IMR-90 (cell line): ENCODE measurements at regions not wholly inside any gene's neighbourhood (a gene's known extent, or its start where the extent isn't known, plus 50 kb on each side); places are given as distances from the start of the nearest gene placed in this dataset.
A peak's percentile ranks its signal among the peaks of the same experiment; 100 is the strongest.

Source experiments
- ATAC-seq: fragments of 200-7000 bp; cut with Tn5 transposase; 2 replicates; pipeline ENCODE4 v1.9.1; 2020; ENCODE audit warnings: low read depth, mild to moderate bottlenecking, moderate library complexity
- BruUV-seq: library from RNA; stranded (reverse); fragments of 400-500 nt; replicated peaks from 2 replicates; lab custom pipeline; 2021; lab: Mats Ljungman, UMichigan
- CTCF ChIA-PET: fragments of 300-600 bp; formaldehyde crosslinking; extraction: SDS; loops from one replicate; lab custom pipeline; 2021; ENCODE audit warnings: antibody characterized with exemption; lab: Yijun Ruan, JAX
- POLR2A ChIA-PET: fragments of 300-600 bp; sonication (Branson Sonifier 250); formaldehyde crosslinking; loops from one replicate; lab custom pipeline; 2022; ENCODE audit warnings: antibody characterized with exemption; ENCODE audit not compliant: unreplicated experiment; lab: Charles Lee
- DNase-seq: peaks from one replicate; pipeline ENCODE4 v3.0.0; 2013
- H2AFZ ChIP-seq: replicated peaks from 2 replicates; pipeline ENCODE3; 2013; ENCODE audit warnings: low read length, mild to moderate bottlenecking; ENCODE audit not compliant: poor library complexity
- H2AK5ac ChIP-seq: 2 replicates; pipeline ENCODE4 v1.6.1; 2013; ENCODE audit warnings: low read depth, low read length, inconsistent platforms
- H2AK9ac ChIP-seq: replicated peaks from 2 replicates; pipeline ENCODE3; 2013; ENCODE audit warnings: mild to moderate bottlenecking, low read depth, low read length, moderate library complexity; ENCODE audit not compliant: poor library complexity
- H2BK120ac ChIP-seq: 2 replicates; pipeline ENCODE4 v1.6.1; 2013; ENCODE audit warnings: low read depth, low read length, inconsistent platforms
- H2BK15ac ChIP-seq: 3 replicates; pipeline ENCODE4 v1.6.1; 2013; ENCODE audit warnings: low read depth, low read length, inconsistent platforms
- H2BK20ac ChIP-seq: 2 replicates; pipeline ENCODE4 v1.6.1; 2013; ENCODE audit warnings: low read depth, mild to moderate bottlenecking, inconsistent platforms, low read length, moderate library complexity
- H2BK5ac ChIP-seq: 2 replicates; pipeline ENCODE4 v1.6.1; 2013; ENCODE audit warnings: mild to moderate bottlenecking, low read depth, low read length, inconsistent platforms; ENCODE audit not compliant: poor library complexity, severe bottlenecking
- H3K14ac ChIP-seq: replicated peaks from 2 replicates; pipeline ENCODE4 v1.6.1; 2013; ENCODE audit warnings: low read depth, low read length, inconsistent platforms
- H3K18ac ChIP-seq: 2 replicates; pipeline ENCODE4 v1.6.1; 2013; ENCODE audit warnings: low read depth, low read length, control low read depth
- H3K23ac ChIP-seq: 2 replicates; pipeline ENCODE4 v1.6.1; 2013; ENCODE audit warnings: low read depth, low read length, inconsistent platforms
- H3K27ac ChIP-seq: 2 replicates; pipeline ENCODE4 v1.5.1; 2013; ENCODE audit warnings: mild to moderate bottlenecking, control low read depth, low read length; ENCODE audit not compliant: insufficient read depth
- H3K27me3 ChIP-seq: 2 replicates; pipeline ENCODE4 v1.6.1; 2013; ENCODE audit warnings: low read length; ENCODE audit not compliant: control insufficient read depth, insufficient read depth
- H3K36me3 ChIP-seq: 2 replicates; pipeline ENCODE4 v1.6.1; 2013; ENCODE audit warnings: low read length, mixed read lengths; ENCODE audit not compliant: control insufficient read depth, insufficient read depth
- H3K4ac ChIP-seq: 2 replicates; pipeline ENCODE4 v1.6.1; 2013; ENCODE audit warnings: low read depth, low read length, inconsistent platforms
- H3K4me1 ChIP-seq: 2 replicates; pipeline ENCODE4 v1.6.1; 2013; ENCODE audit warnings: low read length, mixed read lengths; ENCODE audit not compliant: control insufficient read depth, insufficient read depth
- H3K4me2 ChIP-seq: 2 replicates; pipeline ENCODE4 v1.6.1; 2013; ENCODE audit warnings: low read depth, mild to moderate bottlenecking, control low read depth, low read length, moderate library complexity
- H3K4me3 ChIP-seq: 2 replicates; pipeline ENCODE4 v1.5.1; 2013; ENCODE audit warnings: low read depth, mild to moderate bottlenecking, control low read depth, low read length, moderate library complexity; ENCODE audit not compliant: insufficient read depth
- H3K56ac ChIP-seq: 2 replicates; pipeline ENCODE4 v1.6.1; 2013; ENCODE audit warnings: low read length, inconsistent platforms; ENCODE audit not compliant: insufficient read depth; ENCODE audit errors: extremely low read depth
- H3K79me1 ChIP-seq, 2 experiments: 2 replicates each; pipeline ENCODE4 v1.6.1; 2013; ENCODE audit warnings: low read length in 2 of 2, inconsistent platforms in 1 of 2, low read depth in 1 of 2
- H3K9ac ChIP-seq: 2 replicates; pipeline ENCODE4 v1.6.1; 2013; ENCODE audit warnings: low read depth, low read length, control low read depth
- H3K9me1 ChIP-seq: 2 replicates; pipeline ENCODE4 v1.6.1; 2013; ENCODE audit warnings: low read length, inconsistent platforms; ENCODE audit not compliant: insufficient read depth
- H3K9me3 ChIP-seq: 2 replicates; pipeline ENCODE4 v1.6.1; 2013; ENCODE audit warnings: low read length; ENCODE audit not compliant: control insufficient read depth, insufficient read depth
- H4K20me1 ChIP-seq: 2 replicates; pipeline ENCODE4 v1.6.1; 2013; ENCODE audit warnings: low read length, inconsistent platforms; ENCODE audit not compliant: insufficient read depth
- H4K5ac ChIP-seq: 2 replicates; pipeline ENCODE4 v1.6.1; 2013; ENCODE audit warnings: mild to moderate bottlenecking, low read depth, low read length, control low read depth
- H4K8ac ChIP-seq, 2 experiments: 2 replicates each; pipeline ENCODE4 v1.6.1; 2013; ENCODE audit warnings: low read depth in 2 of 2, low read length in 2 of 2, control low read depth in 1 of 2, inconsistent platforms in 1 of 2
- H4K91ac ChIP-seq: 2 replicates; pipeline ENCODE4 v1.6.1; 2013; ENCODE audit warnings: low read depth, low read length, inconsistent platforms; ENCODE audit not compliant: insufficient read depth
- BHLHE40 ChIP-seq: fragments of 150-350 bp; IDR thresholded peaks from 2 replicates; pipeline ENCODE4 v1.6.1; 2016; ENCODE audit warnings: mild to moderate bottlenecking, low read depth, low read length
- CEBPB ChIP-seq: IDR thresholded peaks from 2 replicates; pipeline ENCODE4 v1.6.1; 2012; ENCODE audit warnings: low read depth, low read length, improper control_type of control experiment
- CHD1 ChIP-seq: IDR thresholded peaks from 2 replicates; pipeline ENCODE4 v1.6.1; 2012; ENCODE audit warnings: low read depth, low read length, improper control_type of control experiment
- CTCF ChIP-seq: conservative IDR thresholded peaks from 2 replicates; pipeline ENCODE4 v1.5.1; 2012; ENCODE audit warnings: mild to moderate bottlenecking, low read depth, low read length, improper control_type of control experiment
- FOS ChIP-seq: fragments of 150-350 bp; IDR thresholded peaks from 2 replicates; pipeline ENCODE4 v1.6.1; 2016; ENCODE audit warnings: low read depth, low read length
- MAFK ChIP-seq: IDR thresholded peaks from 2 replicates; pipeline ENCODE4 v1.6.1; 2012; ENCODE audit warnings: low read depth, low read length, improper control_type of control experiment
- MAZ ChIP-seq: IDR thresholded peaks from 2 replicates; pipeline ENCODE4 v1.6.1; 2012; ENCODE audit warnings: low read depth, mild to moderate bottlenecking, low read length, improper control_type of control experiment, moderate library complexity, borderline replicate concordance
- MXI1 ChIP-seq: IDR thresholded peaks from 2 replicates; pipeline ENCODE4 v1.6.1; 2012; ENCODE audit warnings: low read depth, mild to moderate bottlenecking, low read length, moderate library complexity, borderline replicate concordance
- NFE2L2 ChIP-seq: fragments of 150-350 bp; IDR thresholded peaks from 2 replicates; pipeline ENCODE4 v1.6.1; 2016; ENCODE audit warnings: low read depth, mild to moderate bottlenecking, low read length
- POLR2A ChIP-seq: IDR thresholded peaks from 2 replicates; pipeline ENCODE4 v1.6.1; 2012; ENCODE audit warnings: mild to moderate bottlenecking, low read depth, low read length
- RAD21 ChIP-seq: IDR thresholded peaks from 2 replicates; pipeline ENCODE4 v1.6.1; 2012; ENCODE audit warnings: low read length, improper control_type of control experiment
- RCOR1 ChIP-seq: IDR thresholded peaks from 2 replicates; pipeline ENCODE4 v1.6.1; 2012; ENCODE audit warnings: mild to moderate bottlenecking, low read length, improper control_type of control experiment; ENCODE audit not compliant: insufficient replicate concordance
- RFX5 ChIP-seq: IDR thresholded peaks from 2 replicates; pipeline ENCODE4 v1.8.0; 2012; ENCODE audit warnings: low read depth, mild to moderate bottlenecking, low read length, moderate library complexity
- SMC3 ChIP-seq: fragments of 150-350 bp; IDR thresholded peaks from 2 replicates; pipeline ENCODE4 v1.6.1; 2016; ENCODE audit warnings: low read depth, mild to moderate bottlenecking, antibody characterized with exemption, low read length, moderate library complexity
- USF2 ChIP-seq: fragments of 150-350 bp; IDR thresholded peaks from 2 replicates; pipeline ENCODE4 v1.6.1; 2017; ENCODE audit warnings: mild to moderate bottlenecking, antibody characterized with exemption, low read length, low read depth
- dilution Hi-C: fragments of 300-500 bp; cut with HindIII; formaldehyde crosslinking; loops from one replicate; pipeline ENCODE4 v1.14.3; 2018; ENCODE audit warnings: low sequenced_read_pairs; ENCODE audit not compliant: unreplicated experiment
- in situ Hi-C: fragments of 300-500 bp; cut with MboI; formaldehyde crosslinking; loops from 3 replicates; pipeline ENCODE4 v1.14.3; 2019; ENCODE audit warnings: low sequenced_read_pairs, inconsistent platforms, mixed read lengths
- intact Hi-C: fragments of 100-400 bp; cut with micrococcal nuclease; formaldehyde crosslinking; loops from 2 replicates; pipeline ENCODE4 v1.10.0; 2022
- TF ChIP-seq, protein P1 (sequence below): fragments of 150-350 bp; IDR thresholded peaks from 2 replicates; pipeline ENCODE4 v1.6.1; 2016; ENCODE audit warnings: low read depth, mild to moderate bottlenecking, low read length, moderate library complexity, borderline replicate concordance

DNA sequence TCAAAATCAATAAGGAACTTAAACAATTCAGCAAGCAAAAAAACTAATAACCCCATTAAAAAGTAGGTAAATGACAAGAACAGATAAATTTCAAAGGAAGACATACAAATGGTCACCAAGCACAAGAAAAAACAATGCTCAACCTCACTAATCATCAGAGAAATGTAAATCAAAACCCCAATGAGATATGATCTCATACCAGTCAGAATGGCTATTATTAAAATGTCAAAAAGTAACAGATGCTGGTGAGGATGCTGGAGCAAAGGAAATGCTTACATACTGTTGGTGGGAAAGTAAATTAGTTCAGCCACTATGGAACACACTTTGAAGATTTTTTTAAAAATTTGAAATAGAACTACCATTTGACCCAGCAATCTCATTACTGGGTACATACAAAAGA is 538.0 kb downstream of the TMX3 start:
- H2AFZ ChIP-seq, result no peak overlapping the region
- no peaks in the 10 kb centered on the region for H4K20me1 ChIP-seq
- CTCF ChIA-PET, result no interaction called here
- H3K14ac ChIP-seq, result no peak overlapping the region
- H3K56ac ChIP-seq, result no peak overlapping the region
- no peak overlapping the region; the same call in 2 of the 3 replicates for H2BK15ac ChIP-seq
- H3K23ac ChIP-seq, result no peak overlapping the region
- no peak overlapping the region for H4K5ac ChIP-seq
- no peak overlapping the region for H3K9ac ChIP-seq
- no peak overlapping the region for H3K4ac ChIP-seq
- intact Hi-C loops, result loop anchor here (10.0 kb wide), 2 partner anchors 242 to 962 kb away; no protein-coding TSS in a partner anchor
- H2AK5ac ChIP-seq, result no peak overlapping the region
- H2BK20ac ChIP-seq, result peak overlapping the region; percentile 39
- H3K27me3 ChIP-seq, result no peaks in the 10 kb centered on the region
- no peaks in the 10 kb centered on the region; the same call in 1 of the 2 replicates for H3K9me1 ChIP-seq
- peaks cover 6% of the 10 kb centered on the region; the same call in 1 of the 2 replicates for H3K4me1 ChIP-seq
- no peak overlapping the region for H3K27ac ChIP-seq
- peak overlapping the region; percentile 99; the same call in 1 of the 2 replicates for H2BK120ac ChIP-seq
- H3K18ac ChIP-seq, result peak overlapping the region; percentile 98; the same call in 1 of the 2 replicates
- no peaks in the 10 kb centered on the region for H3K36me3 ChIP-seq
- in situ Hi-C loops, result no loop called here
- peak overlapping the region; percentile 9 to 88; a peak in 2 of 4 replicates for H4K8ac ChIP-seq
- no peak overlapping the region for H4K91ac ChIP-seq
- no peak overlapping the region for H3K4me2 ChIP-seq
- H3K4me3 ChIP-seq, result no peak overlapping the region
- no peak overlapping the region for H2AK9ac ChIP-seq
- peak overlapping the region; percentile 100 for H2BK5ac ChIP-seq
- H3K9me3 ChIP-seq, result no peaks in the 10 kb centered on the region; the same call in 1 of the 2 replicates
- DNase-seq, result no peak
- dilution Hi-C loops, result no loop called here
- no peak for TF ChIP-seq POLR2A
- TF ChIP-seq CEBPB, result no peak
- TF ChIP-seq CTCF, result no peak
- TF ChIP-seq, protein P1, sequence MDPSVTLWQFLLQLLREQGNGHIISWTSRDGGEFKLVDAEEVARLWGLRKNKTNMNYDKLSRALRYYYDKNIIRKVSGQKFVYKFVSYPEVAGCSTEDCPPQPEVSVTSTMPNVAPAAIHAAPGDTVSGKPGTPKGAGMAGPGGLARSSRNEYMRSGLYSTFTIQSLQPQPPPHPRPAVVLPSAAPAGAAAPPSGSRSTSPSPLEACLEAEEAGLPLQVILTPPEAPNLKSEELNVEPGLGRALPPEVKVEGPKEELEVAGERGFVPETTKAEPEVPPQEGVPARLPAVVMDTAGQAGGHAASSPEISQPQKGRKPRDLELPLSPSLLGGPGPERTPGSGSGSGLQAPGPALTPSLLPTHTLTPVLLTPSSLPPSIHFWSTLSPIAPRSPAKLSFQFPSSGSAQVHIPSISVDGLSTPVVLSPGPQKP, result no peak
- no peak for TF ChIP-seq BHLHE40
- no peak for TF ChIP-seq RAD21
- no peak for TF ChIP-seq CHD1
- no peak for TF ChIP-seq MAFK
- TF ChIP-seq MXI1, result no peak
- TF ChIP-seq FOS, result no peak
- TF ChIP-seq MAZ, result no peak
- TF ChIP-seq USF2, result no peak
- no peak for TF ChIP-seq RCOR1
- no peak for TF ChIP-seq RFX5
- TF ChIP-seq NFE2L2, result no peak
- no peak for TF ChIP-seq SMC3
- BruUV-seq, result no TSS peak
- ATAC-seq, result no peak
- no peaks in the 10 kb centered on the region for H3K79me1 ChIP-seq
- POLR2A ChIA-PET, result no interaction called here
